GM19324 (cell line): ENCODE measurements at regions not wholly inside any gene's neighbourhood (a gene's known extent, or its start where the extent isn't known, plus 50 kb on each side); places are given as distances from the start of the nearest gene placed in this dataset.
A peak's percentile ranks its signal among the peaks of the same experiment; 100 is the strongest.

ENCODE experiments used
- ATAC-seq: cut with Tn5 transposase; IDR thresholded peaks from one replicate; pipeline ENCODE4 v1.9.1; 2021; ENCODE audit warnings: mild to moderate bottlenecking, moderate library complexity; ENCODE audit not compliant: unreplicated experiment, low FRiP score

GRCh38 chr2:2879781-2880180 is 497.8 kb downstream of the EIPR1 start:
- peak; percentile 90 for ATAC-seq

DNA sequence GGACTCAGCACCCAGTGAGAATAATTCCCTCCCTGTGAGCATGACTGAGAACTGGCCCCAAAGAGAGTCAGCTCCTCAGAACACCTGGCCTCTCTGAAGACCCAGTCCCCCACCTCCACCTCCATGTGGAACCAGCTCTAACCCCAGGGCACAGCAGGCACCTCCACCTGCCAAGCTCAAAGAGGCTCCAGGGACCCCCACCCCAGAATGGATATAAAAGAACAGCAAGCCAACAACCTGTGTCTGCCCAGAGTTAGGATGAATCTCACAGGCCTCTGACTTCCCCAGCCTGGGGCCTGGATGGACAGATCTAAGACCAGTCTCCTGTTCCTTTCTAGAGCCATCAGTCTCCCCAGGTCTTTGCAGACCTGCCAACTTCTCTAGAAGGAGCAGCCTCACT is 498.5 kb downstream of the EIPR1 start:
- no peak for ATAC-seq

GRCh38 chr2:2877427-2877826 is 500.2 kb downstream of the EIPR1 start:
- no peak for ATAC-seq

GRCh38 chr2:2876331-2877221 is 501.0 kb downstream of the EIPR1 start:
- ATAC-seq, result no peak

GRCh38 chr2:2875831-2876230 is 501.8 kb downstream of the EIPR1 start:
- ATAC-seq, result no peak

DNA sequence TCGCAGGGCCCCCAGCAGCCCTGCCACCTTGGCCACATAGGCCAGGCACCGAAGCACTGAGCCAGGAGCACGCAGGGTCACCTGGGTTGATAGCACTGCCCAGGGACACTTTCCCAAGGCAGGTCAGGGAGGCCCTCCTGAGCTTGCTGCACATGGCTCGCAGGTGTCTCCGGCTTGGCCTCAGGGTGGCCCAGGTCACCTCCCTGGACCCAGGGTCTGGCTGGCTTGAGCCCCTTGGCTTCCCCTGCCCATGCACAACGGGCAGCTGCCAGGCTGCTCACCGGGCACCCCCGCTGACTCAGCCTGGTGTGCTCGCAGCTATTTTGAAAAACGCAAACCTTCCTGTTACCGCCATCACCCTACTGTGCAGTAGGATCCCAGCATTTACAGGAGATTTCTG is 502.3 kb downstream of the EIPR1 start:
- ATAC-seq, result no peak

DNA sequence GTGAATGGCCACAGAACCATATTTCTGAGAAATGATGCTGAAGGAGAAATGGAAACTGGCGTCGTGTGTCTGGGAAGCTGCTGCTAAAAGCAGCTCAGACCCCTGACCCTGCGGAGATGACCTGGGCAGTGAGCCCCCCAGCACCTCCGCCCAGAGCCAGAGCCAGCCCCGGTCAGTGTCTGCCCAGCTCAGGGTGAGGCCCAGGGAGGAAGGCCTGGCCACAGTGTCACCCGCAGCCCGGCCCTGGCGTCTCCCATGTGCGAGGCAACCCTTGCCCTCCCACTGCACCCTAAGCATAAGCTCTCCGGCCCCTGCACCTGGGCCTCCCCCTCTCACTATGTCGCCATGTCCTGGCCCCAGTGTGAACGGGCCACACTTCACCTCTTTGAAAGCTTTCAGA is 502.8 kb downstream of the EIPR1 start:
- ATAC-seq, result no peak

GRCh38 chr2:2874341-2874740 is 503.3 kb downstream of the EIPR1 start:
- no peak for ATAC-seq

- no peak for ATAC-seq
These were observed 504.2 kb downstream of the EIPR1 start for GRCh38 chr2:2873450-2873811.

DNA sequence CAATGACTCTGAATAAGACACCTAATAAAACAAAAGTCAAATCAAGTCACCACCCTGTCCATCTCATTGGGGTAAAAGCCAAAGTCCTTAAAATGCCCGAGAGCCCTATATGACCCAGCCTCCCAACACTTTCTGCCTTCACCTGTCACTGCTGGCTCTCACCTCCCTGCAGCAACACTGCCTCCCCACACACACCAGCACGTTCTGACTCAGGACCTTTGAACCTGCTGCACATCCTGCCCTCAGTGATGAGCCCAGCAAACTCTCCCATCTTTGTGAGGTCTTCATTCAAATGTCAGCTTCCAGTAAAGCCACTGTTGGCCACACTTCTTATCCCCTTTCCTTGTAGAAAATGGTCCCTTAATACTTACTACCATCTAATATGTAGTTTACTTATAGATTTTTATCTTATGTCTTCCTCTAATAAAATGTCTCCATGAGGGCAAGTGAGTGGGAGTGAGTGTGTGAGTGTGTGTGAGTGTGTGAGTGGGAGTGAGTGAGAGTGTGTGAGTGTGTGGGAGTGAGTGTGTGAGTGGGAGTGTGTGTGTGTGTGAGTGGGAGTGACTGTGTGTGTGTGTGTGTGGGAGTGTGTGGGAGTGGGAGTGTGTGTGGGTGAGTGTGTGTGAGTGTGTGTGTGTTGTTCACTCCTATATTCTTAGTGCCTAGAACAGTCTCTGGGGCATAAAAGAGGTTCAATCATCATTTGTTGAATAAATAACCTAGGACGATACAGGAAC is 504.7 kb downstream of the EIPR1 start:
- ATAC-seq, result no peak

DNA sequence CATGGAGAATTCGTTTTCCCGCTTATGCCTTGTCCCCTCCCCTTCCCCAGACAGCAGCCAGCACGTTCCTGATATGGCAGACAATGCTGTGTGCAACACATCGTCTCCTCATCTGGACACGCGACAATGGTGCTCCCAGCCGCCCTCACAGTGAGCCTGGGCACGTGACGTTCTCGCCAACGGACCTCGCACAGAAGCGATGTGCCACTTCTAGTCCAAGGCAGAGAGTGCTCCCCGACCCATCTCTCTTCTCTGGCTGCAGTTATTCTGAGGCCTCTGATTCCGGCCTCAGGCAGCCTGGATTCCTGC is 505.4 kb downstream of the EIPR1 start:
- ATAC-seq, result no peak

- no peak for ATAC-seq
These were observed 505.9 kb downstream of the EIPR1 start for GRCh38 chr2:2871480-2872308.

DNA sequence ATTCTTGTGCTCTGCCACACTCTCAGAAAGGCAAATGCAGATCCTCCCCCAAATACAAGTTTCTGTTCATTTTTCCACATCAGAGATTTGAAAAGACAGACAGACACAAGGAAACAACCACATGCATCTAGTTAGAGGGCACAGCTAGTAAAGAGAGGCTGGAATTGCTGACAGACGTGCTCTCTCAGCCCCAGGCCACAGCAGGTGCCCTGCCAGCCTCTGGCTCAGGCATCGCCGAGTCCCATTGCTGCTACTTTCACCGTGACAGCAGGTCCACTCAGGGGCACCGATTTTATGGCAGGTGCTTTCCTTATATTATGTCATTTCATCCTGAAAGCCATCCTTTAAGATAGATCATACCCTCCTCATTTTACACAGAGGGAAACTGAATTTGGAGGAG is 507.5 kb downstream of the EIPR1 start:
- ATAC-seq, result no peak

DNA sequence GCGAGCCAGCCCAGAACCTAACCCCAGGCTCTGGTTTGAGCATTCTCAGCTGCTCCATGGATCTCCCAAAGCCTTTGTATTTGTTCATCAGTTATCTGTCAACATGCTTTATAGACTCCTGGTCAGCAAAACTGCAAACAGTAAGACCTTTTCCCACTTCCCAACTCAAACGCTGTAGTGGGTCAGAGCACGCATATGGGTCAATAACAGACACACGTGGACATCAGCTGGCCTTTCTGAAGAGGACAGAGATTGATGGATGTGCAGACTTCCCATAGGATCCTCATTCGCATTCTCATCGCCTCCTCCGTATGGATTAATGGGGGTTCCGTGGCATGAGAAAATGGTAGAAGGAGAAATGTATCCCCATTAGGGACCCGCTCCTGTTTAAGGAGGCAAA is 508.1 kb downstream of the EIPR1 start:
- ATAC-seq, result no peak

DNA sequence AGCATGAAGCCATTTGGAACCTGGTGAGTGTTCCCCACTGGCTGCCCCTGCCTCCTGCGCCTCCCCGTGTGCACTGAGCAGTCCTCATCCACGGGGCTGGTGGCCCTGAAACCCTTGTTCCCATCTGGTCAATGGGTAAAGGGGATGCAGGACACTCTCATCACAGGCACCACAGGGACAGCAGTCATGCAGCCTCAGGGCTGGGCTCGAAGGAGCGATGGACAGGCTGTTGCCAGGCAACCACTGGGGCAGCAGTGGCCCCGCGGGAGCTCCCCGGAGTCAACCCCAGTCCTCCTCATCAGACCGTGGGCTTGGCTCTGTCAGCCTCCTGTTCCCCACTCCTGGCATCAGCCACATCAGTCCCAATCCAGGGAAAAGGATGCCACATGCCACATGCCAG is 509.5 kb downstream of the EIPR1 start:
- no peak for ATAC-seq

GRCh38 chr2:2867397-2867979 is 510.1 kb downstream of the EIPR1 start:
- no peak for ATAC-seq

- ATAC-seq, result no peak
These were observed 511.2 kb downstream of the EIPR1 start for GRCh38 chr2:2866459-2866858.

DNA sequence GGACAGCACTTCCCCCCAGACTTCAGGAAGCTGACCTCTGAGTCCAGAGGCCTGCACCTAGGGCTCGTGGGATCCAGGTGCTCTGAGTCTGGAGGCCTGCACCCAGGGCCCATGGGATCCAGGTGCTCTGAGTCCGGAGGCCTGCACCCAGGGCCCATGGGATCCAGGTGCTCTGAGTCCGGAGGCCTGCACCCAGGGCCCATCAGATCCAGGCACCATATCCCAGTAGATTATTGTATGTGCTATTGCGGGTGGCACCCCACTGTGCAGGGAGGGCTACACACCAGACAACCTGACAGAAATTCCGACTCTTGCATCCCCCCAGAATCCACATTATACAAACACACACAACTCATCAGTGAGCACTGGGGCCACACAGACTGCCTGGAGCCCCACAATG is 515.2 kb downstream of the EIPR1 start:
- ATAC-seq, result no peak

- ATAC-seq, result no peak
These were observed 515.9 kb downstream of the EIPR1 start for GRCh38 chr2:2861666-2862240.

DNA sequence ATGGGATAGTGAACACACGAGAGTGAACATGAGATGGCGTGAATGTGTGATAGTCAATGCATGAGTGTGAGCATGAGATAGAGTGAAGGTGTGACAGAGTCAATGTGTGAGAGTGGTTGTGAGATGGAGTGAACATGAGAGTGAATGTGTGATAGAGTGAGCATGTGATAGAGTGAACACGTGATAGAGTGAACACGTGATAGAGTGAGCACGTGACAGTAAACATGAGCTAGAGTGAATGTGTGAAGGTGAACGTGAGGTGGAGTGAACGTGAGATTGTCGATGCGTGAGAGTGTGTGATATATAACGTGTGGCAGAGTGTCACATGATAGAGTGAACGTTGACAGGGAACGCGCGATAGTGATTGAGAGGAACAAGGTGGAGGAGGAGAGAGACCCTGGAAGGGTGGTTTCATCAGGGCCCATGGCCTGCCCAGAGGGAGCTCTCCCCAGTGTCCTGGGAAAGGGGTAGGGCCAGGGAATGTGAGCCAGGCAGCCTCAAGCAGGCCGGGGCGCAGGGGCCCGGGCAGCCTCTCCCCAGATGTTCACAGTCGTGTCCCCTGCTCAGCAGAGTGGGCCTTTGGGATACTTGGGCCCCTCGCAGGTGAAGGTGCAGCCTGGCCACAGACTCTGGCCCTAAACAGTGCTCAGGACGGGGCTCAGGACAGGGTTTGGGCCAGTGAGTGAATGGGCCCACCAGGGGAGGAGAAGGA is 516.9 kb downstream of the EIPR1 start:
- no peak for ATAC-seq
